ENCODE measurements at regions not wholly inside any gene's neighbourhood (a gene's known extent, or its start where the extent isn't known, plus 50 kb on each side); places are given as distances from the start of the nearest gene placed in this dataset.
A peak's percentile ranks its signal among the peaks of the same experiment; 100 is the strongest.

- H3K4me3 ChIP-seq (replicated peaks; ENCODE audit: low read depth, low read length), result no peak overlapping the region
- no peak for DNase-seq (ENCODE audit: low read depth)
- TF ChIP-seq CTCF (IDR thresholded peaks at IDR 0.05; ENCODE audit: low read length, missing control alignments), result no peak
Observed at GRCh38 chr1:61627365-61627764, 97.6 kb downstream of the TM2D1 start.

GRCh38 chr1:61626816-61627215 lies 98.1 kb downstream of the TM2D1 start:
- H3K4me3 ChIP-seq (replicated peaks; ENCODE audit: low read depth, low read length), result no peak overlapping the region
- TF ChIP-seq CTCF (IDR thresholded peaks at IDR 0.05; ENCODE audit: low read length, missing control alignments), result no peak
- no peak for DNase-seq (ENCODE audit: low read depth)

GRCh38 chr1:61623852-61624251 lies 101.1 kb downstream of the TM2D1 start:
- DNase-seq (ENCODE audit: low read depth), result no peak
- no peak overlapping the region for H3K4me3 ChIP-seq (replicated peaks; ENCODE audit: low read depth, low read length)
- TF ChIP-seq CTCF (IDR thresholded peaks at IDR 0.05; ENCODE audit: low read length, missing control alignments), result no peak

- H3K4me3 ChIP-seq (replicated peaks; ENCODE audit: low read depth, low read length), result no peak overlapping the region
- DNase-seq (ENCODE audit: low read depth), result peak; percentile 38
Observed at GRCh38 chr1:61620536-61620935, 104.4 kb downstream of the TM2D1 start.

GRCh38 chr1:61618755-61619154 lies 106.2 kb downstream of the TM2D1 start:
- no peak for DNase-seq (ENCODE audit: low read depth)
- TF ChIP-seq CTCF (IDR thresholded peaks at IDR 0.05; ENCODE audit: low read length, missing control alignments), result no peak
- no peak overlapping the region for H3K4me3 ChIP-seq (replicated peaks; ENCODE audit: low read depth, low read length)

More at GRCh38 chr1:61620536-61620935, 104.4 kb downstream of the TM2D1 start:
- no peak for TF ChIP-seq CTCF (IDR thresholded peaks at IDR 0.05; ENCODE audit: low read length, missing control alignments)

- no peak overlapping the region for H3K4me3 ChIP-seq (replicated peaks; ENCODE audit: low read depth, low read length)
- TF ChIP-seq CTCF (IDR thresholded peaks at IDR 0.05; ENCODE audit: low read length, missing control alignments), result no peak
- DNase-seq (ENCODE audit: low read depth), result no peak
Observed at GRCh38 chr1:61618193-61618592, 106.7 kb downstream of the TM2D1 start.

- DNase-seq (ENCODE audit: low read depth), result no peak
- no peak for TF ChIP-seq CTCF (IDR thresholded peaks at IDR 0.05; ENCODE audit: low read length, missing control alignments)
- H3K4me3 ChIP-seq (replicated peaks; ENCODE audit: low read depth, low read length), result no peak overlapping the region
Observed at GRCh38 chr1:61616830-61617229, 108.1 kb downstream of the TM2D1 start.

All from fibroblast of pulmonary artery (primary cell).